ENCODE measurements at regions not wholly inside any gene's neighbourhood (a gene's known extent, or its start where the extent isn't known, plus 50 kb on each side); places are given as distances from the start of the nearest gene placed in this dataset.

- no peaks in the 10 kb centered on the region for H3K9me3 ChIP-seq
- H3K27me3 ChIP-seq, result no peaks in the 10 kb centered on the region
- H3K4me3 ChIP-seq, result no peak overlapping the region
- H3K27ac ChIP-seq, result no peak overlapping the region
- no peaks in the 10 kb centered on the region for H3K36me3 ChIP-seq (replicated peaks in 1 of 2; ENCODE audit: insufficient read depth in 1 of 2, low read depth in 2 of 2)
- no peaks in the 10 kb centered on the region for H3K4me1 ChIP-seq
- TF ChIP-seq POLR2A (IDR thresholded peaks at IDR 0.05) (no peak), CTCF (IDR thresholded peaks at IDR 0.05) (no peak)
- intact Hi-C loops (cut with DNase I), result no loop called here
- no peak for DNase-seq
- 53 to 74% methylated on average over 3 of the region's 3 CpGs for WGBS, 2 donors
- ATAC-seq, result no peak
These were observed 877.4 kb upstream of the GOT2 start for GRCh38 chr16:59611556-59611955.

GRCh38 chr16:59605706-59606105, 871.6 kb upstream of the GOT2 start:
- no peaks in the 10 kb centered on the region for H3K9me3 ChIP-seq
- DNase-seq, result no peak
- H3K4me3 ChIP-seq, result no peak overlapping the region
- intact Hi-C loops (cut with DNase I), result no loop called here
- TF ChIP-seq POLR2A (IDR thresholded peaks at IDR 0.05) (no peak), CTCF (IDR thresholded peaks at IDR 0.05) (no peak)
- no peak overlapping the region for H3K27ac ChIP-seq
- WGBS, 2 donors, result 23 to 29% methylated on average over 2 of the region's 2 CpGs
- no peak for ATAC-seq
- H3K36me3 ChIP-seq (replicated peaks in 1 of 2; ENCODE audit: insufficient read depth in 1 of 2, low read depth in 2 of 2), result no peaks in the 10 kb centered on the region
- no peaks in the 10 kb centered on the region for H3K4me1 ChIP-seq
- H3K27me3 ChIP-seq, result no peaks in the 10 kb centered on the region

GRCh38 chr16:59604354-59604753, 870.2 kb upstream of the GOT2 start:
- no peaks in the 10 kb centered on the region for H3K9me3 ChIP-seq
- DNase-seq (no peak), ATAC-seq (no peak)
- no peaks in the 10 kb centered on the region for H3K27me3 ChIP-seq
- H3K27ac ChIP-seq, result no peak overlapping the region
- H3K4me3 ChIP-seq, result no peak overlapping the region
- intact Hi-C loops (cut with DNase I), result no loop called here
- TF ChIP-seq POLR2A (IDR thresholded peaks at IDR 0.05) (no peak), CTCF (IDR thresholded peaks at IDR 0.05) (no peak)
- H3K4me1 ChIP-seq, result no peaks in the 10 kb centered on the region
- 19 to 20% methylated on average over 1 of the region's 1 CpG for WGBS, 2 donors
- H3K36me3 ChIP-seq (replicated peaks in 1 of 2; ENCODE audit: insufficient read depth in 1 of 2, low read depth in 2 of 2), result no peaks in the 10 kb centered on the region

- H3K36me3 ChIP-seq (replicated peaks in 1 of 2; ENCODE audit: insufficient read depth in 1 of 2, low read depth in 2 of 2), result no peaks in the 10 kb centered on the region
- H3K4me3 ChIP-seq, result no peak overlapping the region
- no peaks in the 10 kb centered on the region for H3K27me3 ChIP-seq
- H3K4me1 ChIP-seq, result no peaks in the 10 kb centered on the region
- intact Hi-C loops (cut with DNase I), result no loop called here
- TF ChIP-seq POLR2A (IDR thresholded peaks at IDR 0.05), result no peak
- no peak for ATAC-seq
- 59 to 64% methylated on average over 2 of the region's 2 CpGs for WGBS, 2 donors
- DNase-seq, result no peak
- no peaks in the 10 kb centered on the region for H3K9me3 ChIP-seq
- no peak overlapping the region for H3K27ac ChIP-seq
These were observed 867.3 kb upstream of the GOT2 start for GRCh38 chr16:59601452-59601851.

GRCh38 chr16:59597269-59597668, 863.2 kb upstream of the GOT2 start:
- H3K4me3 ChIP-seq, result no peak overlapping the region
- H3K27me3 ChIP-seq, result no peaks in the 10 kb centered on the region
- no peak for ATAC-seq
- no peaks in the 10 kb centered on the region for H3K9me3 ChIP-seq
- no peak for DNase-seq
- TF ChIP-seq POLR2A (IDR thresholded peaks at IDR 0.05) (no peak), CTCF (IDR thresholded peaks at IDR 0.05) (no peak)
- no peaks in the 10 kb centered on the region for H3K4me1 ChIP-seq
- intact Hi-C loops (cut with DNase I), result no loop called here
- WGBS, 2 donors, result 58 to 73% methylated on average over 7 of the region's 7 CpGs
- H3K36me3 ChIP-seq (replicated peaks in 1 of 2; ENCODE audit: insufficient read depth in 1 of 2, low read depth in 2 of 2), result no peaks in the 10 kb centered on the region
- no peak overlapping the region for H3K27ac ChIP-seq
